Esophagus squamous epithelium (tissue), 5 donors: ENCODE measurements at regions not wholly inside any gene's neighbourhood (a gene's known extent, or its start where the extent isn't known, plus 50 kb on each side); places are given as distances from the start of the nearest gene placed in this dataset.

Experiments
- DNase-seq: peaks from one replicate; lab custom pipeline; 2025; lab: John Stamatoyannopoulos, UW
- H3K27ac ChIP-seq, 4 donors: fragments of 200-600 bp; sonication (generic); one replicate each; pipeline ENCODE4 v1.5.1; 2016 to 2019; ENCODE audit warnings: mild to moderate bottlenecking in 1 of 4
- H3K27me3 ChIP-seq, 4 donors: fragments of 200-600 bp; sonication (generic); 1 replicate in 3 of 4; 2 replicates in 1 of 4; pipeline versions ENCODE4 v1.5.1 to v1.6.0; 2017 to 2021; ENCODE audit warnings: antibody characterized with exemption in 1 of 4
- H3K36me3 ChIP-seq, 3 donors: fragments of 200-600 bp; sonication (generic); one replicate each; pipeline ENCODE4 v1.5.1; 2016 to 2019
- H3K4me1 ChIP-seq, 3 donors: fragments of 200-600 bp; sonication (generic); one replicate each; pipeline ENCODE4 v1.5.1; 2017 to 2019
- H3K4me3 ChIP-seq, 4 donors: fragments of 200-600 bp; sonication (generic); 1 replicate in 3 of 4; 2 replicates in 1 of 4; pipeline ENCODE4 v1.5.1; 2016 to 2019; ENCODE audit warnings: mild to moderate bottlenecking in 2 of 4, moderate library complexity in 1 of 4
- H3K9me3 ChIP-seq, 3 donors: fragments of 200-600 bp; sonication (generic); one replicate each; pipeline ENCODE4 v1.5.1; 2016 to 2019
- POLR2A ChIP-seq, 4 donors: fragments of 450-650 bp; IDR thresholded peaks; one replicate each; pipeline ENCODE4 v1.6.1; 2017; ENCODE audit warnings: antibody characterized with exemption in 4 of 4, mild to moderate bottlenecking in 4 of 4, moderate library complexity in 3 of 4
- WGBS, 2 donors: methylation state at CpG; one replicate each; pipeline ENCODE4 v1.1.5; 2018; 5-methylcytosine and 5-hydroxymethylcytosine counted together
- intact Hi-C: fragments of 100-400 bp; cut with DNase I; formaldehyde crosslinking; loops from one replicate; pipeline ENCODE4 v1.15.0; 2022
- TF ChIP-seq, protein P1 (sequence below), 6 experiments: fragments of 450-650 bp in 4 of 6; fragments of 200-600 bp in 2 of 6; sonication (generic) in 2 of 6; IDR thresholded peaks; one replicate each; pipeline ENCODE4 v1.5.1; 2016 to 2019; ENCODE audit warnings: antibody characterized with exemption in 6 of 6, mild to moderate bottlenecking in 4 of 6, moderate library complexity in 4 of 6
- donor health status: DM: yes; HTN: yes; CAD: no.

DNA sequence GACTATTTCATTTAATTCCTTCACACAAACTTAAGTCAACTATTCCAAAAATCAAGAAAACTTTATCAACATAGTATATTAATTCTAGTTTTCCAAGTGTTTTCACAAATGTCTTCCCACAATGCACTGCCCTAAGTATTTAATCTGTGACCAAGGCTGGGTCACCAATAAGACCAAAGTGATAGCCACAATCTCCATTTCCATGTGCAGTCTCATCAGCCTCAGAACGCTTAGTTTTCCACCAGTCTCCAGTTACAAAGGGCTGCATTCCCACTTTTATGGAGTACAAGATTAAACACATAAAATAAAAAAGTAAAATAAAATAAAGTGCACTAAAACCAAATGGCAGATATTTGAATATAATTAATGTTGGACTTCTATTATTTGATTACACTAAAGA is 371.6 kb upstream of the CCNH start:
- 77 to 89% methylated on average over 1 of the region's 1 CpG for WGBS, 2 donors
- no peak overlapping the region for H3K4me3 ChIP-seq
- intact Hi-C loops, result loop anchor here (5.0 kb wide), 1 partner anchor 893 kb away; no protein-coding TSS in a partner anchor
- H3K9me3 ChIP-seq, result no peaks in the 10 kb centered on the region
- TF ChIP-seq POLR2A (IDR thresholded peaks at IDR 0.05), result no peak
- peaks cover 0 to 6% (median 0%) of the 10 kb centered on the region in 3 donors for H3K4me1 ChIP-seq
- no peak overlapping the region for H3K27ac ChIP-seq
- H3K36me3 ChIP-seq, result no peaks in the 10 kb centered on the region
- no peak for DNase-seq
- H3K27me3 ChIP-seq, result peaks cover 0 to 42% (median 0%) of the 10 kb centered on the region in 4 donors

GRCh38 chr5:87782916-87783315 is 370.2 kb upstream of the CCNH start:
- Histone ChIP-seq H3K4me1 (peaks cover 0 to 6% (median 0%) of the 10 kb centered on the region in 3 donors), H3K27me3 (peaks cover 0 to 43% (median 0%) of the 10 kb centered on the region in 4 donors), H3K36me3 (no peaks in the 10 kb centered on the region), H3K9me3 (no peaks in the 10 kb centered on the region), H3K4me3 (no peak overlapping the region), H3K27ac (no peak overlapping the region)
- 67 to 69% methylated on average over 3 of the region's 3 CpGs for WGBS, 2 donors
- TF ChIP-seq, protein P1, sequence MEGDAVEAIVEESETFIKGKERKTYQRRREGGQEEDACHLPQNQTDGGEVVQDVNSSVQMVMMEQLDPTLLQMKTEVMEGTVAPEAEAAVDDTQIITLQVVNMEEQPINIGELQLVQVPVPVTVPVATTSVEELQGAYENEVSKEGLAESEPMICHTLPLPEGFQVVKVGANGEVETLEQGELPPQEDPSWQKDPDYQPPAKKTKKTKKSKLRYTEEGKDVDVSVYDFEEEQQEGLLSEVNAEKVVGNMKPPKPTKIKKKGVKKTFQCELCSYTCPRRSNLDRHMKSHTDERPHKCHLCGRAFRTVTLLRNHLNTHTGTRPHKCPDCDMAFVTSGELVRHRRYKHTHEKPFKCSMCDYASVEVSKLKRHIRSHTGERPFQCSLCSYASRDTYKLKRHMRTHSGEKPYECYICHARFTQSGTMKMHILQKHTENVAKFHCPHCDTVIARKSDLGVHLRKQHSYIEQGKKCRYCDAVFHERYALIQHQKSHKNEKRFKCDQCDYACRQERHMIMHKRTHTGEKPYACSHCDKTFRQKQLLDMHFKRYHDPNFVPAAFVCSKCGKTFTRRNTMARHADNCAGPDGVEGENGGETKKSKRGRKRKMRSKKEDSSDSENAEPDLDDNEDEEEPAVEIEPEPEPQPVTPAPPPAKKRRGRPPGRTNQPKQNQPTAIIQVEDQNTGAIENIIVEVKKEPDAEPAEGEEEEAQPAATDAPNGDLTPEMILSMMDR (IDR thresholded peaks at IDR 0.05), result no peak
- TF ChIP-seq POLR2A (IDR thresholded peaks at IDR 0.05), result no peak
- no peak for DNase-seq
- intact Hi-C loops, result loop anchor here (5.0 kb wide), 1 partner anchor 894 kb away; no protein-coding TSS in a partner anchor

DNA sequence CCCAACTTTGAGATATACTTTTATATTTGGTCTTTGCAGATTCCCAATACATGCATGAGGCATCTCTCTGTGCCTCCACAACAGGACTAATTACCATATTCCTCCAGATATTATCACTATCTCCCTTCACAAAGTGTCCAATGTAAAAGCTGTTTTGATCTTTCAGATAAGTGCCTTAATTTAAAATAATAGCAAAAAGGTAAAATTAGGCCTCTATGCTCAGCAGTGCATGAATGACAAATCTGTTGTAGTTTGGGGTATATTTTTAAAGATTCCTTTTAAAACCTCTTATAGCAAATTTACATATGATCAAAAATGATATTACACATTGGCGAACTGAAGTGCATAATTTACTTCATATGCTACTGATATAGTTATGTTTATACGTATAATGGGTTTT is 369.2 kb upstream of the CCNH start:
- WGBS, 2 donors, result 87 to 89% methylated on average over 2 of the region's 2 CpGs
- intact Hi-C loops, result loop anchor here (5.0 kb wide), 1 partner anchor 895 kb away; no protein-coding TSS in a partner anchor
- no peak for DNase-seq
- no peak overlapping the region for H3K27ac ChIP-seq
- H3K4me1 ChIP-seq, result peaks cover 0 to 6% (median 0%) of the 10 kb centered on the region in 3 donors
- H3K9me3 ChIP-seq, result no peaks in the 10 kb centered on the region
- no peaks in the 10 kb centered on the region for H3K36me3 ChIP-seq
- TF ChIP-seq, protein P1 (IDR thresholded peaks at IDR 0.05), result no peak
- no peak for TF ChIP-seq POLR2A (IDR thresholded peaks at IDR 0.05)
- peaks cover 0 to 38% (median 0%) of the 10 kb centered on the region in 4 donors for H3K27me3 ChIP-seq
- H3K4me3 ChIP-seq, result no peak overlapping the region

GRCh38 chr5:87780831-87781760 is 368.4 kb upstream of the CCNH start:
- Histone ChIP-seq H3K27me3 (peaks cover 0 to 45% (median 0%) of the 10 kb centered on the region in 4 donors), H3K4me3 (no peak overlapping the region), H3K9me3 (no peaks in the 10 kb centered on the region), H3K27ac (no peak overlapping the region), H3K4me1 (peaks cover 0 to 6% (median 0%) of the 10 kb centered on the region in 3 donors), H3K36me3 (no peaks in the 10 kb centered on the region)
- DNase-seq, result peak; percentile 0
- 9 to 13% methylated on average over 12 to 13 of the region's 13 CpGs for WGBS, 2 donors
- intact Hi-C loops, result loop anchor here (5.0 kb wide), 1 partner anchor 896 kb away; no protein-coding TSS in a partner anchor
- TF ChIP-seq POLR2A (IDR thresholded peaks at IDR 0.05), result no peak
- TF ChIP-seq, protein P1 (IDR thresholded peaks at IDR 0.05), result peak; percentile 50 to 88 (median 80)

DNA sequence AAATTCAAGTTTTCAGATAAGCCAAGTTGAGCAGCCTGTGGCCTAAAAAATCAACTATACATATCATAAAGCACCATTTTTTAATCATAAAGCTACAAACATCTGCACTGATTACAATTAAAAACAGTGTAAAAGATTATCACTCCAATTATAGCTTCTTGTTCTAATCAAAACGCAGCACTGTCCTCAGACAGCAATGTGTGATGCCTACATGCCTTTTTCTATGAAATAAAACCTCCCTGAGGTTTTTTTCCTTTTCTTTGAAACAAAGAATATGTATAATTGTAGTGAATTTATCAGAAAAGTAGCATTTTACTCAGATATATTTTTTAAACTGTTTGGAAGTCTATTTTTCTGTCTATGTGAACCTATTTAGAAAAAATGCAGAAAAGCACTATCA is 366.1 kb upstream of the CCNH start:
- intact Hi-C loops, result no loop called here
- H3K9me3 ChIP-seq, result no peaks in the 10 kb centered on the region
- no peak for DNase-seq

More for the DNA sequence above, 366.1 kb upstream of the CCNH start:
- Histone ChIP-seq H3K36me3 (no peaks in the 10 kb centered on the region), H3K27me3 (peaks cover 0 to 41% (median 0%) of the 10 kb centered on the region in 4 donors), H3K4me1 (peaks cover 0 to 6% (median 0%) of the 10 kb centered on the region in 3 donors), H3K4me3 (no peak overlapping the region), H3K27ac (no peak overlapping the region)
- TF ChIP-seq, protein P1 (IDR thresholded peaks at IDR 0.05), result no peak
- no peak for TF ChIP-seq POLR2A (IDR thresholded peaks at IDR 0.05)
- 67 to 70% methylated on average over 1 of the region's 1 CpG for WGBS, 2 donors
